Astrocyte of the spinal cord (primary cell): ENCODE measurements at regions not wholly inside any gene's neighbourhood (a gene's known extent, or its start where the extent isn't known, plus 50 kb on each side); places are given as distances from the start of the nearest gene placed in this dataset.

Source experiments
- DNase-seq: peaks from one replicate; pipeline ENCODE4 v3.0.0; 2011; ENCODE audit warnings: low read depth, low spot score
- H3K4me3 ChIP-seq: 2 replicates; pipeline ENCODE4 v1.5.1; 2011; ENCODE audit warnings: low read depth, mild to moderate bottlenecking, low read length, moderate library complexity
- CTCF ChIP-seq: IDR thresholded peaks from 2 replicates; pipeline ENCODE4 v1.5.1; 2012; ENCODE audit warnings: low read depth, mild to moderate bottlenecking, low read length, inconsistent platforms
- in situ Hi-C: cut with HindIII; loops from 2 replicates; pipeline ENCODE4 v1.10.0; 2017; ENCODE audit warnings: low sequenced_read_pairs

GRCh38 chr20:8967641-8968245 is 101.1 kb upstream of the PLCB4 start:
- in situ Hi-C loops: no loop called here
- no peak for TF ChIP-seq CTCF
- no peak for DNase-seq
- no peak overlapping the region for H3K4me3 ChIP-seq

GRCh38 chr20:8969146-8969583 is 99.7 kb upstream of the PLCB4 start:
- TF ChIP-seq CTCF: no peak
- in situ Hi-C loops: no loop called here
- no peak overlapping the region for H3K4me3 ChIP-seq
- no peak for DNase-seq

GRCh38 chr20:8971669-8972316 is 97.1 kb upstream of the PLCB4 start:
- no peak for DNase-seq
- TF ChIP-seq CTCF: no peak
- in situ Hi-C loops: no loop called here
- H3K4me3 ChIP-seq: no peak overlapping the region

GRCh38 chr20:8972963-8973705 is 95.8 kb upstream of the PLCB4 start:
- no peak for TF ChIP-seq CTCF
- DNase-seq: no peak
- in situ Hi-C loops: no loop called here
- H3K4me3 ChIP-seq: no peak overlapping the region

GRCh38 chr20:8974009-8974708 is 94.7 kb upstream of the PLCB4 start:
- H3K4me3 ChIP-seq: no peak overlapping the region
- DNase-seq: no peak
- no peak for TF ChIP-seq CTCF
- in situ Hi-C loops: no loop called here

- no peak overlapping the region for H3K4me3 ChIP-seq
- TF ChIP-seq CTCF: no peak
- no peak for DNase-seq
- in situ Hi-C loops: no loop called here
Measured at GRCh38 chr20:8981482-8981881, 87.4 kb upstream of the PLCB4 start.
